Retinal pigment epithelial cell (primary cell): ENCODE measurements at regions not wholly inside any gene's neighbourhood (a gene's known extent, or its start where the extent isn't known, plus 50 kb on each side); places are given as distances from the start of the nearest gene placed in this dataset.

Experiments
- DNase-seq: peaks from one replicate; pipeline ENCODE4 v3.0.0-alpha.2; 2010; ENCODE audit warnings: low read depth
- H3K4me3 ChIP-seq: 2 replicates; pipeline ENCODE4 v1.5.1; 2011; ENCODE audit warnings: mild to moderate bottlenecking, low read length, control low read depth, moderate library complexity
- TF ChIP-seq, protein P1 (sequence below): conservative IDR thresholded peaks from 2 replicates; pipeline ENCODE4 v1.5.1; 2011; ENCODE audit warnings: low read depth, low read length, control low read depth, inconsistent platforms

DNA sequence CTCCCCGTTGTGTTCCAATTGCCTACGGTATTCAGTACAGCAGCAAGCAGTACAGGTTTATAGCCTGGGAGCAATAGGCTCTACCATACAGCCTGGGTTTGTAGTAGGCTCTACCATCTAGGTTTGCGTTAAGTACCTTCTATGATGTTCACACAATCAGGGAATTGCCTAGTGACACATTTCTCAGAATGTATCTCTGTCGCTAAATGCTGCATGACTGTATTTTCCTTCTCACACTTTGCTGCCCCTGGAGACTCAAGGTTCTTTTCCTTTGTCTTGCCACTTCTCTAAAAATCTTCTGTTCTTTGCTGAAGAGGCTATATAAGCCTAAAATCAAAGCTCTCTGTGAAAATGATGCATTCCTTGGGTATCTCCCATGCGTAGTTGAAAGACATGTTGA is 241.9 kb downstream of the CD83 start:
- DNase-seq = no peak
- H3K4me3 ChIP-seq = no peak overlapping the region
- TF ChIP-seq, protein P1, sequence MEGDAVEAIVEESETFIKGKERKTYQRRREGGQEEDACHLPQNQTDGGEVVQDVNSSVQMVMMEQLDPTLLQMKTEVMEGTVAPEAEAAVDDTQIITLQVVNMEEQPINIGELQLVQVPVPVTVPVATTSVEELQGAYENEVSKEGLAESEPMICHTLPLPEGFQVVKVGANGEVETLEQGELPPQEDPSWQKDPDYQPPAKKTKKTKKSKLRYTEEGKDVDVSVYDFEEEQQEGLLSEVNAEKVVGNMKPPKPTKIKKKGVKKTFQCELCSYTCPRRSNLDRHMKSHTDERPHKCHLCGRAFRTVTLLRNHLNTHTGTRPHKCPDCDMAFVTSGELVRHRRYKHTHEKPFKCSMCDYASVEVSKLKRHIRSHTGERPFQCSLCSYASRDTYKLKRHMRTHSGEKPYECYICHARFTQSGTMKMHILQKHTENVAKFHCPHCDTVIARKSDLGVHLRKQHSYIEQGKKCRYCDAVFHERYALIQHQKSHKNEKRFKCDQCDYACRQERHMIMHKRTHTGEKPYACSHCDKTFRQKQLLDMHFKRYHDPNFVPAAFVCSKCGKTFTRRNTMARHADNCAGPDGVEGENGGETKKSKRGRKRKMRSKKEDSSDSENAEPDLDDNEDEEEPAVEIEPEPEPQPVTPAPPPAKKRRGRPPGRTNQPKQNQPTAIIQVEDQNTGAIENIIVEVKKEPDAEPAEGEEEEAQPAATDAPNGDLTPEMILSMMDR = no peak

DNA sequence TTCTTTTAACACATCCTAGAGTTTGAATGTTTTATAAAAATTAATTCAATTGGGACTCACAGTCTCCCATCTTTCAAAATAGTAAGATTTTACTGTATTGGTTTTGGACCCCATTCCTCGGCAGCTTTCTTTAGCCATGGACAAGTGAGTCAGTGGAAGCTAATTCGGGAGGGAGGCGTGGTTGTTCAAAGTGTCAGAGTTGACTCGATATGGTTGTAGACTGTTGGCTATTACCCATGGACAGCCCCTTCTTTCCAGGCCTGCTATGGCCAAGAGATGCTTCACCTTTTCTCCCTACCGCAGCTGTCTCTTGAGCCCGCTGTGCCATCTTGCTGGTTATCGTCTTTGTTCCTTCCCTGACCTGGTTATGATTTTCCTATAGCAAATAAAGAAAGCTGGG is 243.0 kb downstream of the CD83 start:
- DNase-seq = no peak
- no peak overlapping the region for H3K4me3 ChIP-seq
- TF ChIP-seq, protein P1 = no peak

DNA sequence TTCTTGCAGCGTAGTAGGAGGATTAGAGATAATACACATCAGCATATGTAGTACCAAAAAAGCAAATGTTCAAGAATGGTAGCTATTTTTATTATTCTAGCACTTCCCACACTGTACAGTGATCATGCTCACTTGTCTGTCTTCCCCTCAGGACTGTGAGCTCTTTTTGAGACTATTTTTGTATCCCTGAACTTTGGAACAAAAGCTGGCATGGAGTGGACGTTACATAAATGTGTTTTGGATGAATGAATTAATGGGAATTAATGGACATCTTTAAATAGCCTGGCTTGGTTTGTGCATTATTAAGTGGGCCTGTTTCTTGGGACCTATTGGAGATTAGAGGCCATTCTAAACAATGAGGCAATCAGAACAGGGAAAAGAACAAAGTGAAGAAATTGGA is 243.7 kb downstream of the CD83 start:
- DNase-seq = no peak
- H3K4me3 ChIP-seq = no peak overlapping the region
- TF ChIP-seq, protein P1 = no peak

DNA sequence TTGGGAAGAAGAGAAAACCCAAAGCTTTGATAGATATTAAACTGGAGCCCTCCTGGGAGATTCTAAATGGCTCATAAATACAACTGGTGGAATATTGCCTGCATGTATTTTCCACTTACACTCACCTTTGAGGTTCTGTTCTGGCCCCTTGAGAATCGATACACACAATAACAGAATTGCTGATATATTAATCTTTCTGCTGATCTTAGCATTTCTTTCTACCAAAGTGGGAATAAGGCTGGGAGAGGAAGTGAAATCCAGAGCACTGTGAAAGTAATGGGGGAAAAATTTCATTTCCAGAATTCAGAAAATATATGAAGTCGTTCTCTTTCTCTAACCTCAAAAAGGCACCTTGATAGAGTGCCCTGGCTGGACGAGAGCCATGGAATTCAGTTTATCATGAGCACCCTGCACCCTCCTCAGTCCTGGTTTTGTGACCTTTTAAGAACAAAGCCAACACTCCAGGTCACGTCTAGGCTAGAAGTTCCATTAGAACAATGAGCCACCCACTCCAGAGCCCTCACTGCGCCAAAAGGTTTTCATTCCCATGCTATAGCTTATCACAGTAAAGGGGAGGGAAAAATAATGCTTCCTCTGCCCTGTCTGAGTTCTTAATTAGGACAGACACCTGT is 244.5 kb downstream of the CD83 start:
- H3K4me3 ChIP-seq = no peak overlapping the region
- no peak for DNase-seq
- TF ChIP-seq, protein P1 = no peak

DNA sequence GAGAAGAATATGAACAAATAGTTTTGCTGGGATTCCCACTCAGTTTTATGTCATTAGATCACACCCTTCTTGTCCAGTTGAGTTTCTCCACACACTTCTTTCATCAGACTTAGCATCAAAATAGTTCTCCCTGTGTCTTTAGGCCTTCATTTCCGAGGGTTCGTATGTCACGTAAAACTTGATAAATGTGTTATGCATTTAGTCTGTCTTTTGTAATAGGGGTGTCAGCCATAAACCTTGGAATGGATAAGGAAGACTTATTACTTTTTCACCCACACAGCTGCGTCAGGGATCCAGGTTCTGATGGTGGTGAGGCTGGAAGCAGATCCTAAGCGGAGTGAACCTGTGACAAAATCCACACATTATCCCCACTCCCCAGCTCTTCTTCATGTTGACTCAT is 246.8 kb downstream of the CD83 start:
- H3K4me3 ChIP-seq = no peak overlapping the region
- TF ChIP-seq, protein P1 = no peak
- no peak for DNase-seq

DNA sequence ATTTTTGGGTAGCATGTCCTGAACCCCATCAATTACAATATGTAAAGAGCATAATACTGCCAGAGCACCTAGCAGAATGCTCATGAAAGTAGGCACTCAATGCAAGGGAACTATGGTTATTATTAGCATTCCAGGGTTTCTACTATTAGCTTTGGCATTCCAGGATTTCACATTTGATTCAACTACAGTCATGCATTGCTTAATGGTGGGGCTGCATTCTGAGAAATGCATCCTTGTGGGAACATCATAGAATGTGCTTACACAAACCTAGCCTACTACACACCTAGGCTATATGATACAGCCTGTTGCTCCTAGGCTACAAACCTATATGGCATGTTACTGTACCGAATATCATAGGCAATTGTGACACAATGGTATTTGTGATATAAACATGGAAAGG is 247.8 kb downstream of the CD83 start:
- no peak for DNase-seq
- H3K4me3 ChIP-seq = no peak overlapping the region
- TF ChIP-seq, protein P1 = no peak

DNA sequence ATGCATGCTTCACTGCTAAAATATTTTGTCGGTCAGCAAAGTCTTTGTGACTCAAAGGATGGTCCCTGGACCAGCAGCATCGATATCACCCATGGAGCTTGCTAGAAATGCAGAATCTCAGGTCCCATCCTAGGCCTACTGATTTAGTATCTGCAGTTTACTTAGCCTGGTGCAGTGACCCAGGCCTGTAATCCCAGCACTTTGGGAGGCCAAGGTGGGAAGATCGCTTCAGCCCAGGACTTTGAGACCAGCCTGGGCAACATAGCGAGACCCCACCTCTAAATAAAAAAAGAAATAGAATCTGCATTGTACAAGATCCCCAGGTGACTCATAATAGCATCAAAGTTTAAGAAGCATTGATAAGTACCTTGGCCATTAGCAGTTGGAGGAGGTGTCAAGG is 248.7 kb downstream of the CD83 start:
- H3K4me3 ChIP-seq = no peak overlapping the region
- TF ChIP-seq, protein P1 = no peak
- DNase-seq = no peak
